ENCODE measurements at regions not wholly inside any gene's neighbourhood (a gene's known extent, or its start where the extent isn't known, plus 50 kb on each side); places are given as distances from the start of the nearest gene placed in this dataset.

DNA sequence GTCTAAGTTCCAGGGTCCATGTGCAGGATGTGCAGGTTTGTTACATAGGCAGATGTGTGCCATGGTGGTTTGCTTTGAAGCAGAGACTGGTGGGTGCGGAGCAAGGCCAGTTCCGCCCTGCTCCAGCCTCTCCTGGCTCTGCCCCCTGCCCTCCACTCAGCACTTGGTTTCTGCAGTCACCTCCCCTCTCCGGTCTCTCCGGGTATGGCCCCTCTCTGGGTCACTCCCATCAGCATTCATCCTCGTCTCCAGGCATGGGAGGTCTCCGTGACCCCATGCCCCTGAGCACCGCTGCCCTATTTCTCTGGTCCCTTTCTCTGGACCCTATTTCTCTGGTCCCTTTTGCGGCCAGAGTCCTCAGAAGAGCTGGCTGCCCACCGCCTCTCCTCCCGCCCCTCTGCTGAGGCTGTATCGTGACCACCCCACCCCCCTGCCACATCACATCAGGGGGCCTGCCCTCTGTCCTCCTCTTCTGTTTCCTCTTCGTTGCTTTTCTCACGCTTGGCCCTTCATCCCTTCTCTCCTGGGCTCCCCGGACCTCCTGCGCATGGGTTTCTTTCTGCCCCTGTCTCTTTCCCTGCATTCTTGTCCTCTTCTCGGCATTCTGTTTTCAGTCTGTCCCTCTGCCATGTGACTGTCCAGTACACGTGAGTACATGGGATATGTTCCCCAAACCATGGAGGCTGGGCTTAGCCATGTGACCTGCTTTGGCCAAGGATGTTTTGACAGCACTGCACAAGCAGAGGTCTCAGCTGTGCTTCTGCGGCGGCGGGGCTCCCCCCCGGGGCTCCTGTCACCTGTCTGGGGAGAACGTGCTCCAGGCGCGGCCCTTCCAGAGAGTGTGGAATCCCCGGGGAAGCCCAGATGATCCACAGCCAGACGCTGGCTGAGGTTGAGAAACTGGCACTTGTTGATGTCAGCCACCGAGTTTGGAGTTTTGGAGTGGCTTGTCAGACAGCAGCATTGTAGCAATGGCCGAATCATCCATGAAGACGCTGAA, 54.4 kb upstream of the C1orf174 start:
- no peak for DNase-seq (ENCODE audit: low read depth, low spot score)
- TF ChIP-seq, protein P1, sequence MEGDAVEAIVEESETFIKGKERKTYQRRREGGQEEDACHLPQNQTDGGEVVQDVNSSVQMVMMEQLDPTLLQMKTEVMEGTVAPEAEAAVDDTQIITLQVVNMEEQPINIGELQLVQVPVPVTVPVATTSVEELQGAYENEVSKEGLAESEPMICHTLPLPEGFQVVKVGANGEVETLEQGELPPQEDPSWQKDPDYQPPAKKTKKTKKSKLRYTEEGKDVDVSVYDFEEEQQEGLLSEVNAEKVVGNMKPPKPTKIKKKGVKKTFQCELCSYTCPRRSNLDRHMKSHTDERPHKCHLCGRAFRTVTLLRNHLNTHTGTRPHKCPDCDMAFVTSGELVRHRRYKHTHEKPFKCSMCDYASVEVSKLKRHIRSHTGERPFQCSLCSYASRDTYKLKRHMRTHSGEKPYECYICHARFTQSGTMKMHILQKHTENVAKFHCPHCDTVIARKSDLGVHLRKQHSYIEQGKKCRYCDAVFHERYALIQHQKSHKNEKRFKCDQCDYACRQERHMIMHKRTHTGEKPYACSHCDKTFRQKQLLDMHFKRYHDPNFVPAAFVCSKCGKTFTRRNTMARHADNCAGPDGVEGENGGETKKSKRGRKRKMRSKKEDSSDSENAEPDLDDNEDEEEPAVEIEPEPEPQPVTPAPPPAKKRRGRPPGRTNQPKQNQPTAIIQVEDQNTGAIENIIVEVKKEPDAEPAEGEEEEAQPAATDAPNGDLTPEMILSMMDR (IDR thresholded peaks at IDR 0.05; ENCODE audit: low read depth, low read length): no peak
- in situ Hi-C loops (cut with HindIII; ENCODE audit: low sequenced_read_pairs): no loop called here
- no peak overlapping the region for H3K4me3 ChIP-seq (ENCODE audit: low read depth, low read length)

DNA sequence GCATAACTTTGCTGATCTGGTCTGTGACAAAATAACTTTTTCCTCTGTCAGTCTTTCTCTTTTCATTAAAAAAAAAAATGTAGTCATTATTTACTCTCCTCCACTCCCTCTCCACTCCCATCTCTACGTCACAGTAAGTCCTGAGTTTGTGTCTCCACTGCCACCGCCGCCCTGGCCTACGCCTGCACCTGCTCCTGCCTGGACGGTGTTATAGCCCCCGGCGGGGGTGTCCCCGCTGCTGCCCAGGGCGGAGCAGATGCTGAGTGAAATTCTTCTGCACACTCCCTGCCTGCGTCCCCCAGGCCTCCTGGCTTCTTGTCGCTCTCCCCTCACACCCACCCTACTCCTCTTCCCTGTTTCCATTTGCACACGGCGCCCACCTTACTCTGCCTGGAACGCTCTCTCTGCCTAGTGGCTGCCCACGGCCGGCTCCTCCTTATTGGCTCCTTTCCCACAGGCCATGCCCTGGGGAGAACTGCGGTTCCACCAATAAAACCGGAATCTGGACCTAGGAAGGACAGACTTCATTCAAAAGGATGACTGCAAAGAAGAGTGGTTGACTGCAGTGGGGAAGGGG, 55.2 kb upstream of the C1orf174 start:
- H3K4me3 ChIP-seq (ENCODE audit: low read depth, low read length): no peak overlapping the region
- DNase-seq (ENCODE audit: low read depth, low spot score): no peak
- in situ Hi-C loops (cut with HindIII; ENCODE audit: low sequenced_read_pairs): no loop called here
- TF ChIP-seq, protein P1 (IDR thresholded peaks at IDR 0.05; ENCODE audit: low read depth, low read length): no peak

DNA sequence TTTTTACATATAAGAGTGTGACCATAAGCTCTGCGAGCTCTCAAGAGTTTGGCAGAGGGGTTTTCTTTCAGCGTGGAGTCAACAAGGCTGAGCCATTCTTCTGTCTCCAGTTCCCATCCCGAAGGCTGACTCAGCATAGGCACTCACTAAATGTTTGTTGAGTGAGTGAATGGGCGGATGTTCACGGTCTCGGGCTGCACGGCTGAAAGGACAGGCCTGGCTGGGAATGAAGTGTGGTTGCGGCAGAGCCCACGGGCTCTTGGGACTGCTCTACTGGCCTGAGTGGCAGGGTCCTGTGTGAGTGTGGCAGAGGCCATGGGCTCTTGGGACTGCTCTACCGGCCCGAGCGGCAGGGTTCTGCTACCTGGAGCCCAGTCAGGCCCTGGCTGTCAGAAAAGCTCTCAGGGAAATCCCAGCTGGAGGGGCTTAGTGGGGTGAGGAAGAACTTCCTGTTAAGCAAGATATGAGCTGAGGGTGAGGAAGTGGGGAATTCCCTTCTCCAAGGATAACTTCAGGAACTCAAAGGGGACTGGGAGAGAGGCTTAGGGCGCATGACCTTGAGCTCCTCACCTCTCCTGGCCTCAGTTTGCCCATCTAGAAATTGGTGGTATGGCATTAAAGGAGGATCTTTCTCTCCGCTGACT, 56.6 kb upstream of the C1orf174 start:
- no peak overlapping the region for H3K4me3 ChIP-seq (ENCODE audit: low read depth, low read length)
- DNase-seq (ENCODE audit: low read depth, low spot score): no peak
- in situ Hi-C loops (cut with HindIII; ENCODE audit: low sequenced_read_pairs): no loop called here
- TF ChIP-seq, protein P1 (IDR thresholded peaks at IDR 0.05; ENCODE audit: low read depth, low read length): no peak

DNA sequence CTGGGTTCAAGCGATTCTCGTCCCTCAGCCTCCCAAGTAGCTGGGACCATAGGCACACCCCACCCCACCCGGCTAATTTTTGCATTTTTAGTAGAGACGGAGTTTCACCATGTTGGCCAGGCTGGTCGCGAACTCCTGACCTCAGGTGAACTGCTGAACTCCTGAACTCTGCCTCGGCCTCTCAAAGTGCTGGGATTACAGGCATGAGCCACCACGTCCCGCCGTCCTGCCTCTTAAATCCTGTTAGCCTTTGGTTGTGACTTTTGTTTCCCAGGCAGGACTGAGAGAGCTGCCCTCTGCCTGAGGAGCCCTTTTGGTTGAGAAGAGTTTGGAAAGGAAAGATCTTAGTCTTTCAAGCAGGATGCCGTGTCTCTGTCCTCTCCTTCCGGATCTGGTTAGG, 59.3 kb upstream of the C1orf174 start:
- TF ChIP-seq, protein P1 (IDR thresholded peaks at IDR 0.05; ENCODE audit: low read depth, low read length): no peak
- no peak for DNase-seq (ENCODE audit: low read depth, low spot score)
- H3K4me3 ChIP-seq (ENCODE audit: low read depth, low read length): no peak overlapping the region
- in situ Hi-C loops (cut with HindIII; ENCODE audit: low sequenced_read_pairs): no loop called here

DNA sequence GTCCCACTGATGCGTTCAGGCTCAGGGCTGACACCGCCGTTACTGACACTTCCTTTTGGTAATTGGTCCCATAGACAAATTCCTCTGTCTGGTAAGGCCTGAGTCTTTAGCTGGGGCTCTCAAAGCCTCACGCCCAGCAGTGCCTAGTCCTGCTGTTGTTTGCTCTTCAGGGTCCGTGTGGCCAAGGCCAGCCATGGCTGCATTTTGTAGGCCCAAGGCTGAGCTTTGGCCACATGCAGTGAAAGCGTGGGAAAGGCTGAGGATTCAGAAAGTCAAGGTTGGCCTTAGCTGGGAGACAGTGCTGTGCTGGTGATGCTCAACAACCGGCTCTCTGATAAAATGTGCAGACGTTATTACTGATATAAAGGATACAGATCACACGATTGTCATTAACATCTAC, 63.5 kb upstream of the C1orf174 start:
- TF ChIP-seq, protein P1 (IDR thresholded peaks at IDR 0.05; ENCODE audit: low read depth, low read length): no peak
- in situ Hi-C loops (cut with HindIII; ENCODE audit: low sequenced_read_pairs): no loop called here
- no peak overlapping the region for H3K4me3 ChIP-seq (ENCODE audit: low read depth, low read length)
- DNase-seq (ENCODE audit: low read depth, low spot score): no peak

DNA sequence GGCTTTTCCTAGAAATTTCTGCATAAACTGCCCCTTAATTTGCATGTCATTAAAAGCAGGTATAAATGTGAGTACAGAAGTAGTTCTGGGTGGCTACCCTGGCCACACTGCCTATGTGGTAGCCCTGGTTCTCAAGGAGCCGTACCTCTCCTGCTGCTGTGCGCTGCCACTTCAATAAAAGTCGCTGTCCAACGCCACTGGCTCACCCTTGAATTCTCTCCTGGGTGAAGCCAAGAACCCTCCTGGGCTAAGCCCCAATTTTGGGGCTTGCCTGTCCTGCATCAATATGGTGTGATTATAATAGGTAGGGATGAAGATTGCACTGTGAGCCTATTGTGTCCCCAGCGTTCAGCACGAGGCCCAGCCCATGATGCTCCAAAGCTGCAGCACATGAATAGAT, 65.6 kb upstream of the C1orf174 start:
- no peak for DNase-seq (ENCODE audit: low read depth, low spot score)
- H3K4me3 ChIP-seq (ENCODE audit: low read depth, low read length): no peak overlapping the region
- in situ Hi-C loops (cut with HindIII; ENCODE audit: low sequenced_read_pairs): no loop called here
- TF ChIP-seq, protein P1 (IDR thresholded peaks at IDR 0.05; ENCODE audit: low read depth, low read length): no peak

Data from astrocyte of the spinal cord (primary cell).